Common myeloid progenitor, CD34-positive (primary cell): ENCODE measurements at regions not wholly inside any gene's neighbourhood (a gene's known extent, or its start where the extent isn't known, plus 50 kb on each side); places are given as distances from the start of the nearest gene placed in this dataset.

Experiments used
- CTCF ChIA-PET: fragments of 350-600 bp; sonication (Branson Sonifier 250); formaldehyde crosslinking; loops from one replicate; lab custom pipeline; 2021; ENCODE audit warnings: antibody characterized with exemption; lab: Charles Lee
- POLR2A ChIA-PET: fragments of 350-600 bp; sonication (Branson Sonifier 250); formaldehyde crosslinking; loops from one replicate; lab custom pipeline; 2021; ENCODE audit warnings: antibody characterized with exemption; lab: Charles Lee
- DNase-seq, 3 donors: peaks; one replicate each; pipeline versions ENCODE4 v3.0.0 to v3.0.0-alpha.2; 2013
- H3K27ac ChIP-seq, 2 experiments: 1 replicate in 1 of 2; 2 replicates in 1 of 2; pipeline ENCODE4 v1.7.0; 2013; ENCODE audit warnings: inconsistent platforms in 2 of 2, low read length in 2 of 2, mild to moderate bottlenecking in 2 of 2, low read depth in 1 of 2, moderate library complexity in 1 of 2; ENCODE audit not compliant: severe bottlenecking in 2 of 2, insufficient read depth in 1 of 2, poor library complexity in 1 of 2
- H3K27me3 ChIP-seq, 5 experiments: replicated peaks in 2 of 5; 1 replicate in 3 of 5; 2 replicates in 2 of 5; pipeline versions ENCODE4 v1.6.1 to v1.7.0; 2013; ENCODE audit warnings: low read length in 4 of 5, mild to moderate bottlenecking in 2 of 5, moderate library complexity in 2 of 5, inconsistent platforms in 1 of 5; ENCODE audit not compliant: insufficient read depth in 5 of 5, control insufficient read depth in 4 of 5
- H3K36me3 ChIP-seq, 4 experiments: 1 replicate in 2 of 4; 2 replicates in 2 of 4; pipeline versions ENCODE4 v1.6.1 to v1.7.0; 2013; ENCODE audit warnings: low read length in 3 of 4, control low read depth in 1 of 4, mild to moderate bottlenecking in 1 of 4; ENCODE audit not compliant: control insufficient read depth in 4 of 4, insufficient read depth in 4 of 4
- H3K4me1 ChIP-seq, 4 experiments: 1 replicate in 3 of 4; 2 replicates in 1 of 4; pipeline versions ENCODE4 v1.6.1 to v1.7.1; 2013; ENCODE audit warnings: low read length in 3 of 4, mild to moderate bottlenecking in 3 of 4, control low read depth in 1 of 4, inconsistent platforms in 1 of 4, moderate library complexity in 1 of 4; ENCODE audit not compliant: control insufficient read depth in 4 of 4, insufficient read depth in 4 of 4; ENCODE audit errors: control extremely low read depth in 1 of 4
- H3K4me3 ChIP-seq, 7 experiments: 1 replicate in 4 of 7; 2 replicates in 3 of 7; pipeline versions ENCODE4 v1.5.1 to v1.7.0; 2013; ENCODE audit warnings: mild to moderate bottlenecking in 7 of 7, low read length in 6 of 7, moderate library complexity in 6 of 7, inconsistent platforms in 2 of 7, low read depth in 2 of 7, control low read depth in 1 of 7; ENCODE audit not compliant: insufficient read depth in 4 of 7, control insufficient read depth in 1 of 7; ENCODE audit errors: extremely low read depth in 1 of 7
- H3K9me3 ChIP-seq, 5 experiments: 1 replicate in 4 of 5; 2 replicates in 1 of 5; pipeline versions ENCODE4 v1.6.1 to v1.7.1; 2013; ENCODE audit warnings: low read length in 4 of 5, mild to moderate bottlenecking in 2 of 5, inconsistent platforms in 1 of 5, low read depth in 1 of 5, moderate library complexity in 1 of 5; ENCODE audit not compliant: control insufficient read depth in 4 of 5, insufficient read depth in 2 of 5; ENCODE audit errors: control extremely low read depth in 1 of 5
- WGBS: methylation state at CpG from one replicate; pipeline ENCODE4 v1.1.5; 2013; ENCODE audit not compliant: insufficient coverage; 5-methylcytosine and 5-hydroxymethylcytosine counted together

GRCh38 chr2:116416731-116417377, 1397.6 kb upstream of the DDX18 start:
- POLR2A ChIA-PET = no interaction called here
- no peak for DNase-seq
- WGBS = no CpG with 5 or more reads among the region's 3 CpGs

GRCh38 chr2:116435648-116436047, 1378.8 kb upstream of the DDX18 start:
- Histone ChIP-seq H3K27me3 (no peaks in the 10 kb centered on the region), H3K9me3 (no peaks in the 10 kb centered on the region), H3K36me3 (no peaks in the 10 kb centered on the region), H3K4me3 (no peak overlapping the region), H3K27ac (no peak overlapping the region), H3K4me1 (no peaks in the 10 kb centered on the region)
- WGBS = 45% methylated on average over 4 of the region's 4 CpGs
- no peak for DNase-seq
- ChIA-PET CTCF (no interaction called here), POLR2A (no interaction called here)

More at GRCh38 chr2:116416731-116417377, 1397.6 kb upstream of the DDX18 start:
- H3K4me3 ChIP-seq = no peak overlapping the region
- H3K27me3 ChIP-seq = no peaks in the 10 kb centered on the region
- no peaks in the 10 kb centered on the region for H3K36me3 ChIP-seq
- no peaks in the 10 kb centered on the region for H3K4me1 ChIP-seq
- H3K27ac ChIP-seq = no peak overlapping the region
- CTCF ChIA-PET = no interaction called here
- peaks cover 0 to 4% (median 0%) of the 10 kb centered on the region in 5 experiments for H3K9me3 ChIP-seq

- no peak for DNase-seq
- no peaks in the 10 kb centered on the region for H3K36me3 ChIP-seq
- POLR2A ChIA-PET = no interaction called here
- CTCF ChIA-PET = no interaction called here
- no CpG with 5 or more reads among the region's 5 CpGs for whole genome bisulfite sequencing
- no peaks in the 10 kb centered on the region for H3K9me3 ChIP-seq
- H3K4me1 ChIP-seq = no peaks in the 10 kb centered on the region
- H3K27ac ChIP-seq = no peak overlapping the region
- no peak overlapping the region for H3K4me3 ChIP-seq
- H3K27me3 ChIP-seq = no peaks in the 10 kb centered on the region
Observed at GRCh38 chr2:116440104-116440653, 1374.3 kb upstream of the DDX18 start.

DNA sequence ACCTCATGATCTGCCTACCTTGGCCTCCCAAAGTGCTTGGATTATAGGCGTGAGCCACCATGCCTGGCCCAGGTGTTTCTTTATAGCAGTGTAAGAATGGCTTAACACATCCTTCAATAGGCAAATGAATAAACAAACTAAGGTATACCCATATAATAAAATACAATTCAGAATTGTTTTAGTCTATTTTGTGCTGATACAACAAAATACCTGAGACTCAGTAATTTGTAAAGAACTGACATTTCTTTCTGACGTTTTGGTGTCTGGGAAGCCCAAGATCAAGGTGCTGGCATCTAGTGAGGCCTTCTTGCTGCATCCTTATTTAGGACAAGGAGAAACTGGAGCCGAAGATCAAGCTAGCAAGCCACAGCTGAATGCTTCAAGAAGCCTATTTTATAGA, 1372.1 kb upstream of the DDX18 start:
- Histone ChIP-seq H3K9me3 (no peaks in the 10 kb centered on the region), H3K4me3 (no peak overlapping the region), H3K27me3 (no peaks in the 10 kb centered on the region), H3K36me3 (no peaks in the 10 kb centered on the region), H3K4me1 (no peaks in the 10 kb centered on the region), H3K27ac (no peak overlapping the region)
- DNase-seq = no peak
- 80% methylated on average over 2 of the region's 3 CpGs for WGBS
- POLR2A ChIA-PET = no interaction called here
- CTCF ChIA-PET = no interaction called here

- Histone ChIP-seq H3K27me3 (no peaks in the 10 kb centered on the region), H3K9me3 (no peaks in the 10 kb centered on the region), H3K4me3 (no peak overlapping the region), H3K27ac (no peak overlapping the region), H3K4me1 (no peaks in the 10 kb centered on the region), H3K36me3 (no peaks in the 10 kb centered on the region)
- ChIA-PET CTCF (no interaction called here), POLR2A (no interaction called here)
- WGBS = 73% methylated on average over 1 of the region's 1 CpG
- no peak for DNase-seq
Observed at GRCh38 chr2:116444256-116444872, 1370.1 kb upstream of the DDX18 start.

GRCh38 chr2:116450990-116451389, 1363.5 kb upstream of the DDX18 start:
- no peak for DNase-seq
- H3K27ac ChIP-seq = no peak overlapping the region
- POLR2A ChIA-PET = no interaction called here

GRCh38 chr2:116452651-116453050, 1361.8 kb upstream of the DDX18 start:
- CTCF ChIA-PET = no interaction called here
- peaks cover 0 to 12% (median 0%) of the 10 kb centered on the region in 5 experiments for H3K9me3 ChIP-seq

More at GRCh38 chr2:116450990-116451389, 1363.5 kb upstream of the DDX18 start:
- Histone ChIP-seq H3K27me3 (no peaks in the 10 kb centered on the region), H3K9me3 (peaks cover 0 to 5% (median 0%) of the 10 kb centered on the region in 5 experiments), H3K4me3 (no peak overlapping the region), H3K36me3 (no peaks in the 10 kb centered on the region), H3K4me1 (no peaks in the 10 kb centered on the region)
- CTCF ChIA-PET = no interaction called here
- no CpG with 5 or more reads among the region's 1 CpG for WGBS

More at GRCh38 chr2:116452651-116453050, 1361.8 kb upstream of the DDX18 start:
- Histone ChIP-seq H3K4me1 (no peaks in the 10 kb centered on the region), H3K27me3 (no peaks in the 10 kb centered on the region), H3K36me3 (no peaks in the 10 kb centered on the region), H3K4me3 (no peak overlapping the region), H3K27ac (no peak overlapping the region)
- DNase-seq = no peak
- WGBS = no CpG with 5 or more reads among the region's 2 CpGs
- POLR2A ChIA-PET = no interaction called here
